Astrocyte of the spinal cord (primary cell): ENCODE measurements at regions not wholly inside any gene's neighbourhood (a gene's known extent, or its start where the extent isn't known, plus 50 kb on each side); places are given as distances from the start of the nearest gene placed in this dataset.

ENCODE experiments used
- DNase-seq: peaks from one replicate; pipeline ENCODE4 v3.0.0; 2011; ENCODE audit warnings: low read depth, low spot score
- H3K4me3 ChIP-seq: 2 replicates; pipeline ENCODE4 v1.5.1; 2011; ENCODE audit warnings: low read depth, mild to moderate bottlenecking, low read length, moderate library complexity
- CTCF ChIP-seq: IDR thresholded peaks from 2 replicates; pipeline ENCODE4 v1.5.1; 2012; ENCODE audit warnings: low read depth, mild to moderate bottlenecking, low read length, inconsistent platforms
- in situ Hi-C: cut with HindIII; loops from 2 replicates; pipeline ENCODE4 v1.10.0; 2017; ENCODE audit warnings: low sequenced_read_pairs

GRCh38 chr10:8543361-8544056 is 489.0 kb downstream of the GATA3 start:
- no peak overlapping the region for H3K4me3 ChIP-seq
- no peak for TF ChIP-seq CTCF
- no peak for DNase-seq
- in situ Hi-C loops = no loop called here

- in situ Hi-C loops = no loop called here
- TF ChIP-seq CTCF = no peak
- no peak overlapping the region for H3K4me3 ChIP-seq
- no peak for DNase-seq
Observed at GRCh38 chr10:8544057-8544380, 489.5 kb downstream of the GATA3 start.

GRCh38 chr10:8544500-8544899 is 490.0 kb downstream of the GATA3 start:
- no peak overlapping the region for H3K4me3 ChIP-seq
- in situ Hi-C loops = no loop called here
- TF ChIP-seq CTCF = no peak

GRCh38 chr10:8554574-8554973 is 500.1 kb downstream of the GATA3 start:
- in situ Hi-C loops = no loop called here
- H3K4me3 ChIP-seq = no peak overlapping the region
- no peak for DNase-seq
- no peak for TF ChIP-seq CTCF

More at GRCh38 chr10:8544500-8544899, 490.0 kb downstream of the GATA3 start:
- DNase-seq = no peak

- TF ChIP-seq CTCF = no peak
- no peak for DNase-seq
- no peak overlapping the region for H3K4me3 ChIP-seq
- in situ Hi-C loops = no loop called here
Observed at GRCh38 chr10:8556321-8556720, 501.8 kb downstream of the GATA3 start.

GRCh38 chr10:8563478-8563877 is 509.0 kb downstream of the GATA3 start:
- no peak for DNase-seq
- in situ Hi-C loops = no loop called here
- TF ChIP-seq CTCF = no peak
- H3K4me3 ChIP-seq = no peak overlapping the region
